PFSK-1 (cell line): ENCODE measurements at regions not wholly inside any gene's neighbourhood (a gene's known extent, or its start where the extent isn't known, plus 50 kb on each side); places are given as distances from the start of the nearest gene placed in this dataset.

Source experiments
- FOXP2 ChIP-seq: optimal IDR thresholded peaks from 2 replicates; pipeline ENCODE3; 2011; ENCODE audit warnings: borderline replicate concordance, control low read depth, inconsistent platforms; ENCODE audit not compliant: insufficient read depth; ENCODE audit errors: extremely low read length, extremely low read depth
- POLR2AphosphoS5 ChIP-seq: IDR thresholded peaks from 2 replicates; pipeline ENCODE4 v1.6.1; 2012; ENCODE audit warnings: low read depth, mild to moderate bottlenecking, control low read depth, low read length, moderate library complexity
- REST ChIP-seq, 2 experiments: IDR thresholded peaks; 2 replicates each; pipeline versions ENCODE4 v1.6.1 to v1.8.0; 2011 to 2012; ENCODE audit warnings: low read depth in 2 of 2, low read length in 2 of 2, control low read depth in 1 of 2, inconsistent platforms in 1 of 2, mild to moderate bottlenecking in 1 of 2, moderate library complexity in 1 of 2; ENCODE audit not compliant: insufficient read depth in 1 of 2
- SIN3A ChIP-seq: IDR thresholded peaks from 2 replicates; pipeline ENCODE4 v1.6.1; 2012; ENCODE audit warnings: mild to moderate bottlenecking, low read length, moderate library complexity, borderline replicate concordance; ENCODE audit not compliant: insufficient read depth
- TAF1 ChIP-seq: IDR thresholded peaks from 2 replicates; pipeline ENCODE4 v1.6.1; 2012; ENCODE audit warnings: low read length, control low read depth, borderline replicate concordance; ENCODE audit not compliant: insufficient read depth

GRCh38 chr4:97360733-97361132 is 782.5 kb downstream of the STPG2 start:
- TF ChIP-seq REST (IDR thresholded peaks at IDR 0.05; ENCODE audit: insufficient read depth in 1 of 2, low read depth in 2 of 2, low read length in 2 of 2) (no peak), TAF1 (no peak), SIN3A (no peak), FOXP2 (no peak), POLR2AphosphoS5 (no peak)

GRCh38 chr4:97367878-97368277 is 775.4 kb downstream of the STPG2 start:
- TF ChIP-seq TAF1 (no peak), REST (IDR thresholded peaks at IDR 0.05; ENCODE audit: insufficient read depth in 1 of 2, low read depth in 2 of 2, low read length in 2 of 2) (no peak), SIN3A (no peak), FOXP2 (no peak), POLR2AphosphoS5 (no peak)

- no peak for TF ChIP-seq SIN3A
- no peak for TF ChIP-seq FOXP2
- TF ChIP-seq POLR2AphosphoS5 = no peak
- no peak for TF ChIP-seq TAF1
- no peak for TF ChIP-seq REST (IDR thresholded peaks at IDR 0.05; ENCODE audit: insufficient read depth in 1 of 2, low read depth in 2 of 2, low read length in 2 of 2)
Observed at GRCh38 chr4:97370568-97370967, 772.7 kb downstream of the STPG2 start.

GRCh38 chr4:97374526-97374925 is 768.8 kb downstream of the STPG2 start:
- TF ChIP-seq FOXP2 (no peak), SIN3A (no peak), POLR2AphosphoS5 (no peak), TAF1 (no peak), REST (IDR thresholded peaks at IDR 0.05; ENCODE audit: insufficient read depth in 1 of 2, low read depth in 2 of 2, low read length in 2 of 2) (no peak)

GRCh38 chr4:97386969-97387368 is 756.3 kb downstream of the STPG2 start:
- no peak for TF ChIP-seq TAF1
- no peak for TF ChIP-seq REST (IDR thresholded peaks at IDR 0.05; ENCODE audit: insufficient read depth in 1 of 2, low read depth in 2 of 2, low read length in 2 of 2)
- TF ChIP-seq SIN3A = no peak
- no peak for TF ChIP-seq FOXP2
- no peak for TF ChIP-seq POLR2AphosphoS5
